ENCODE measurements at regions not wholly inside any gene's neighbourhood (a gene's known extent, or its start where the extent isn't known, plus 50 kb on each side); places are given as distances from the start of the nearest gene placed in this dataset.

DNA sequence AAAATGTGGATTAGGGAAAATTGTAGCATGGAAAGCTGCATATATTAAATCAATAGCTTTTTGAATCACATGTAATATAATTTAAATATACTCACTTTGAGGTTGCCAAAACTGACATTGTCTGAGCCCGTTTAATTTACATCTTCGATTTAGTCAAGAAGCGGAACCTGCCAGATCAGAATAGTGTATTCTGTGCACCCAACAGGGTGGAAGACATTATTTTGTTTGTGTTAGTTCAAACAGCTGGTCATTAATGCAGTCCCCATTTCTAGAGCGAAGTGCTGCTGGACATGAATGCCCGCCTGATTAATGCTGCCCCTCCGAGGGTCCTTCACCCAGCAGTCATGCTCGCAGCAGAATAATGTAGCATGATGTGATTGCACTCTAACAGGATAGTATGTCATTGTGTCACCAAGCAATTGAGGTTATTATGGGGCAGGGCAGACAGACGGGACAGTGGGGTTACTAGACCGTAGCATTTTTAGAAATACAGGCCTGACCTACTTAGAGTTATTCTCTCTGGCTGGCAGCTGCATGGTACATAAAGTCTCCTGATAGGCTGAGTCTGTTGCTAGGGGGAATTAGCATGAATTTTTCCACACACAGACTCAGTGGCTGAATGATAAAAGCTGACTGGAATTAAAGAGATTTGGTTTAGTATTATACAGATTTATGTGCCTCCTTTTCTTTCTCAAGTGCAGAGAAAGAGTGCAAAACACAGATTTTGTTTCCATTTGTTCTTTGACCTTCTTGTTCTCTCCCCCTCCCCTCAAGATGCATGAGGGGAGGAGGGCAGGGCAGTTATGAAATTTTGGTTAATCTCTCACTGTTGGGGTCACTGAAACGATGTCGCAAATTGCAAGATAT is 147.1 kb downstream of the PRL start:
- no peaks in the 10 kb centered on the region for H3K36me3 ChIP-seq (ENCODE audit: insufficient read depth, low read length)
- H3K27me3 Mint-ChIP-seq: peaks cover 3 to 20% of the 10 kb centered on the region in 2 donors
- CTCF ChIA-PET (ENCODE audit: partially characterized antibody): no interaction called here
- H3K4me1 ChIP-seq (ENCODE audit: insufficient read depth, low read length): no peaks in the 10 kb centered on the region
- POLR2A ChIA-PET (ENCODE audit: partially characterized antibody): no interaction called here
- H3K27ac ChIP-seq (ENCODE audit: low read depth, low read length): no peak overlapping the region
- no peak for DNase-seq
- H3K4me1 Mint-ChIP-seq: peaks cover 0 to 5% (median 0%) of the 10 kb centered on the region in 4 donors
- H3K4me3 ChIP-seq (ENCODE audit: low read length in 2 of 2): no peak overlapping the region
- no peaks in the 10 kb centered on the region for H3K36me3 Mint-ChIP-seq
- intact Hi-C loops (cut with micrococcal nuclease): no loop called here
- no peak overlapping the region for H3K4me3 Mint-ChIP-seq
- peaks cover 0 to 6% (median 0%) of the 10 kb centered on the region in 8 donors for H3K9me3 Mint-ChIP-seq
- H3K27me3 ChIP-seq (ENCODE audit: insufficient read depth, low read length): no peaks in the 10 kb centered on the region
- no peaks in the 10 kb centered on the region for H3K9me3 ChIP-seq (ENCODE audit: control insufficient read depth in 1 of 2, low read length in 2 of 2)
- H3K27ac Mint-ChIP-seq: no peak overlapping the region

DNA sequence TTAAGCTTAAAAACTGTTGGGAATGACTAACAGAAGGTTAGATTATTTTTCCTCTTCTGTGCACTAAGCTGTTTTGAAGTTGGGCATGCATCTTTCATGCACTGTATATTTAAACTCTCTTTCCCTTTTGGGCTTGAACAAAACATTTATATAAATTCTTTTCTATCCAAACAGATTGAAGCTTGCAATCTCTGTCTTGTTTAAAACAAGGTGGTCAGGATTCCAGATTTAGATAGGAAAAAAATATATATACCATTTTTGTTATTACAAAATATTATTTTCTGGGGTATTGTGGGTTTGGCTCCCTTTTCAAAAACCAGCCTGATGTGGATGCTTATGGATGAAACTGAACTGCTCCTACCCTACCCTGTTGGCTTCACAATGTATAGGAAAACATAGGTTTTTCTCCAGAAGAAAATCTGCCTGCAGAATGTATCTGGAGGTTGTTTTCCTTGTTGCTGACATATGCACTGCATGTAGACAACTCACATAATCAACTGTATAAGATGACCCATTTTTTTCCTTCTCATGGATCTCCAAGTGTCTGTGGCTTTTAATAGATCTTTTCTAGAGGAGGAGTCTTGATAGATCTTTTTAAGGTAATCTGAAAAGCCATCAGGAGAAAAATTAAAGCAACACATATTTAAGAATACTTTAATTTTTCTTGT is 146.3 kb downstream of the PRL start:
- no peak overlapping the region for H3K27ac ChIP-seq (ENCODE audit: low read depth, low read length)
- no peak for DNase-seq
- H3K36me3 ChIP-seq (ENCODE audit: insufficient read depth, low read length): no peaks in the 10 kb centered on the region
- H3K4me3 ChIP-seq (ENCODE audit: low read length in 2 of 2): no peak overlapping the region
- no peaks in the 10 kb centered on the region for H3K4me1 ChIP-seq (ENCODE audit: insufficient read depth, low read length)
- no peak overlapping the region for H3K27ac Mint-ChIP-seq
- H3K9me3 ChIP-seq (ENCODE audit: control insufficient read depth in 1 of 2, low read length in 2 of 2): no peaks in the 10 kb centered on the region
- H3K4me3 Mint-ChIP-seq: no peak overlapping the region
- H3K4me1 Mint-ChIP-seq: peaks cover 0 to 5% (median 0%) of the 10 kb centered on the region in 4 donors
- H3K36me3 Mint-ChIP-seq: no peaks in the 10 kb centered on the region
- intact Hi-C loops (cut with micrococcal nuclease): no loop called here
- CTCF ChIA-PET (ENCODE audit: partially characterized antibody): no interaction called here
- no peaks in the 10 kb centered on the region for H3K27me3 ChIP-seq (ENCODE audit: insufficient read depth, low read length)
- peaks cover 3 to 20% of the 10 kb centered on the region in 2 donors for H3K27me3 Mint-ChIP-seq
- POLR2A ChIA-PET (ENCODE audit: partially characterized antibody): no interaction called here
- peaks cover 0 to 6% (median 0%) of the 10 kb centered on the region in 8 donors for H3K9me3 Mint-ChIP-seq

DNA sequence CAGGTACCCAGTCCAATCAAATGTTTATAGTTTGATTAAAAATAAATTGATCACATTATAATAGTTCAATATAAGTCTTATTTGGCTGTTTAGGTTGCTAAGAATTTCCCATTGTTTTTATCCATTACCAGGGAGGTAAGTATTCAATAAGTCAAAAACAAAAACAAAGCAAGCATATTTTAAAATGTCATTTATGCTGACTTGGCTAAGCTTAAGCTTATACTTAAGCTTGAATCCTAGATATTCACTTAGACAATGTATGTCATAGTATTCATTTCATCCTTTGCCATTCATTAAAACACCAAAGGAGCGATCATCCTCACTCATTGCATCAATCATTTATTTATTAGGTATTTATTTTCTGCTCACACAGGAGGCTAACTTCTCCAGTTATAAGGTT is 144.9 kb downstream of the PRL start:
- intact Hi-C loops (cut with micrococcal nuclease): no loop called here
- POLR2A ChIA-PET (ENCODE audit: partially characterized antibody): no interaction called here
- Histone ChIP-seq H3K36me3 (ENCODE audit: insufficient read depth, low read length) (no peaks in the 10 kb centered on the region), H3K4me1 (ENCODE audit: insufficient read depth, low read length) (no peaks in the 10 kb centered on the region), H3K27ac (ENCODE audit: low read depth, low read length) (no peak overlapping the region), H3K9me3 (ENCODE audit: control insufficient read depth in 1 of 2, low read length in 2 of 2) (no peaks in the 10 kb centered on the region), H3K27me3 (ENCODE audit: insufficient read depth, low read length) (no peaks in the 10 kb centered on the region), H3K4me3 (ENCODE audit: low read length in 2 of 2) (no peak overlapping the region)
- Mint-ChIP-seq H3K27ac (no peak overlapping the region), H3K27me3 (peaks cover 0 to 14% of the 10 kb centered on the region in 2 donors), H3K4me1 (peaks cover 0 to 3% (median 0%) of the 10 kb centered on the region in 4 donors), H3K9me3 (peaks cover 0 to 1% (median 0%) of the 10 kb centered on the region in 8 donors), H3K4me3 (no peak overlapping the region), H3K36me3 (no peaks in the 10 kb centered on the region)
- no peak for DNase-seq
- CTCF ChIA-PET (ENCODE audit: partially characterized antibody): no interaction called here

DNA sequence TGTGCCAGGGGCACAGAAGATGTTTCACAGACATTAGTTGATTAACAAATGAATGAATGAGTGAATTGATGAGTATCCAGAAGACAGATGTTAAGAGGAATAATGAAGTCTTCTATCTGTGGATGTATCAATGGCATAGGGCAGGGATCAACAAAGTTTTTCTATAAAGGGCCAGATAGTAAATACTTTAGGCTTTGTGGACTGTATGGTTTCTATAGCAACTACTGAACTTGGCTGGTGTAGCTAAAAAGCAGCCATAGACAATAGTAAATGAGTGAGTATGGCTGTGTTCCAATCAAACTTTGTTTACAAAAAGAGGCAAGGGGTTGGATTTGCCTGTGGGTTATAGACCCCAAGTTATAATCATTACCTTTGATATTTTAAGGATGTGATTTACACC is 144.0 kb downstream of the PRL start:
- intact Hi-C loops (cut with micrococcal nuclease): no loop called here
- Mint-ChIP-seq H3K27ac (no peak overlapping the region), H3K36me3 (no peaks in the 10 kb centered on the region), H3K27me3 (peaks cover 0 to 9% of the 10 kb centered on the region in 2 donors), H3K4me3 (no peak overlapping the region), H3K4me1 (no peaks in the 10 kb centered on the region), H3K9me3 (peaks cover 0 to under 1% (median 0%) of the 10 kb centered on the region in 8 donors)
- POLR2A ChIA-PET (ENCODE audit: partially characterized antibody): no interaction called here
- Histone ChIP-seq H3K36me3 (ENCODE audit: insufficient read depth, low read length) (no peaks in the 10 kb centered on the region), H3K27ac (ENCODE audit: low read depth, low read length) (no peak overlapping the region), H3K9me3 (ENCODE audit: control insufficient read depth in 1 of 2, low read length in 2 of 2) (no peaks in the 10 kb centered on the region), H3K4me3 (ENCODE audit: low read length in 2 of 2) (no peak overlapping the region), H3K27me3 (ENCODE audit: insufficient read depth, low read length) (no peaks in the 10 kb centered on the region), H3K4me1 (ENCODE audit: insufficient read depth, low read length) (no peaks in the 10 kb centered on the region)
- no peak for DNase-seq
- CTCF ChIA-PET (ENCODE audit: partially characterized antibody): no interaction called here

- H3K27me3 Mint-ChIP-seq: peaks cover 0 to 2% of the 10 kb centered on the region in 2 donors
- H3K27ac ChIP-seq (ENCODE audit: low read depth, low read length): no peak overlapping the region
- H3K4me3 Mint-ChIP-seq: no peak overlapping the region
- POLR2A ChIA-PET (ENCODE audit: partially characterized antibody): no interaction called here
- H3K9me3 ChIP-seq (ENCODE audit: control insufficient read depth in 1 of 2, low read length in 2 of 2): no peaks in the 10 kb centered on the region
- peaks cover 0 to 3% (median 0%) of the 10 kb centered on the region in 8 donors for H3K9me3 Mint-ChIP-seq
- no peaks in the 10 kb centered on the region for H3K4me1 ChIP-seq (ENCODE audit: insufficient read depth, low read length)
- H3K4me1 Mint-ChIP-seq: no peaks in the 10 kb centered on the region
- no peaks in the 10 kb centered on the region for H3K36me3 ChIP-seq (ENCODE audit: insufficient read depth, low read length)
- H3K27ac Mint-ChIP-seq: no peak overlapping the region
- H3K36me3 Mint-ChIP-seq: no peaks in the 10 kb centered on the region
- no peak overlapping the region for H3K4me3 ChIP-seq (ENCODE audit: low read length in 2 of 2)
- intact Hi-C loops (cut with micrococcal nuclease): no loop called here
- CTCF ChIA-PET (ENCODE audit: partially characterized antibody): no interaction called here
- no peak for DNase-seq
- H3K27me3 ChIP-seq (ENCODE audit: insufficient read depth, low read length): no peaks in the 10 kb centered on the region
These were observed 143.3 kb downstream of the PRL start for GRCh38 chr6:22153384-22154158.

- no peaks in the 10 kb centered on the region for H3K9me3 ChIP-seq (ENCODE audit: control insufficient read depth in 1 of 2, low read length in 2 of 2)
- no peaks in the 10 kb centered on the region for H3K36me3 ChIP-seq (ENCODE audit: insufficient read depth, low read length)
- no peaks in the 10 kb centered on the region for H3K27me3 ChIP-seq (ENCODE audit: insufficient read depth, low read length)
- no peak for DNase-seq
- POLR2A ChIA-PET (ENCODE audit: partially characterized antibody): no interaction called here
- no peaks in the 10 kb centered on the region for H3K4me1 ChIP-seq (ENCODE audit: insufficient read depth, low read length)
- Mint-ChIP-seq H3K27me3 (peaks cover 0 to 1% of the 10 kb centered on the region in 2 donors), H3K36me3 (no peaks in the 10 kb centered on the region), H3K9me3 (peaks cover 0 to 3% (median 0%) of the 10 kb centered on the region in 8 donors), H3K27ac (no peak overlapping the region), H3K4me1 (no peaks in the 10 kb centered on the region), H3K4me3 (no peak overlapping the region)
- no peak overlapping the region for H3K4me3 ChIP-seq (ENCODE audit: low read length in 2 of 2)
- intact Hi-C loops (cut with micrococcal nuclease): no loop called here
- CTCF ChIA-PET (ENCODE audit: partially characterized antibody): no interaction called here
- H3K27ac ChIP-seq (ENCODE audit: low read depth, low read length): no peak overlapping the region
These were observed 141.3 kb downstream of the PRL start for GRCh38 chr6:22155551-22155950.

DNA sequence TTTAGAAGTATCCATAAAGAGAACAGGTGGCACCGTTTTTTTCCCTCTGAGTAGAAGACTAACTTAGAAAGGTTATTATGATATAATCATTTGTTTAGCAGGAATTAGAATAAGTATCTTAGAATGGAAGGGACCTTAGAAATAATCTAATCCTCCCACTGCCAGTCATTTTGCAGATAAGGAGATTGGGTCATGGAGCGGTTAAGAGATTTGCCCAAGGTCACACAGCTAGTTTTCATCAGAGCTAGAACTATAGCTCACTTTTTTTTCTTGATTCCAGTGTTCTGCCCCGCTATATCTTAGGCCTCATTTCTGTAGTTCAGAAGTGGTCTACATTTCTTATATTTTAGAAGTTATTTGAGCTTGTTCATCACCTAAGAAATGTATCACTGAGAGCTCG is 139.6 kb downstream of the PRL start:
- no peak overlapping the region for H3K4me3 ChIP-seq (ENCODE audit: low read length in 2 of 2)
- no peak overlapping the region for H3K27ac ChIP-seq (ENCODE audit: low read depth, low read length)
- H3K9me3 ChIP-seq (ENCODE audit: control insufficient read depth in 1 of 2, low read length in 2 of 2): no peaks in the 10 kb centered on the region
- Mint-ChIP-seq H3K4me3 (no peak overlapping the region), H3K27me3 (peaks cover 0 to 1% of the 10 kb centered on the region in 2 donors), H3K36me3 (no peaks in the 10 kb centered on the region), H3K9me3 (peaks cover 0 to 3% (median 0%) of the 10 kb centered on the region in 8 donors), H3K27ac (no peak overlapping the region), H3K4me1 (no peaks in the 10 kb centered on the region)
- CTCF ChIA-PET (ENCODE audit: partially characterized antibody): no interaction called here
- DNase-seq: no peak
- intact Hi-C loops (cut with micrococcal nuclease): no loop called here
- POLR2A ChIA-PET (ENCODE audit: partially characterized antibody): no interaction called here
- no peaks in the 10 kb centered on the region for H3K27me3 ChIP-seq (ENCODE audit: insufficient read depth, low read length)
- H3K36me3 ChIP-seq (ENCODE audit: insufficient read depth, low read length): no peaks in the 10 kb centered on the region
- H3K4me1 ChIP-seq (ENCODE audit: insufficient read depth, low read length): no peaks in the 10 kb centered on the region
